HepG2 (cell line): ENCODE measurements at regions not wholly inside any gene's neighbourhood (a gene's known extent, or its start where the extent isn't known, plus 50 kb on each side); places are given as distances from the start of the nearest gene placed in this dataset.

Experiments used
- ASH2L ChIP-seq: fragments of 300-600, 200-600 bp; sonication (generic); IDR thresholded peaks from 2 replicates; pipeline ENCODE4 v1.7.0; 2017; ENCODE audit warnings: low read depth, mild to moderate bottlenecking, moderate library complexity, mixed read lengths, low read length; ENCODE audit not compliant: insufficient read length
- EEA1 ChIP-seq: sonication (generic); formaldehyde crosslinking; IDR thresholded peaks from 2 replicates; pipeline ENCODE4 v1.5.1; 2020; ENCODE audit warnings: mild to moderate bottlenecking, missing genetic modification reagents, borderline replicate concordance
- ELF4 ChIP-seq: sonication (generic); formaldehyde crosslinking; IDR thresholded peaks from 2 replicates; pipeline ENCODE4 v1.5.0; 2020; ENCODE audit warnings: missing genetic modification reagents, mild to moderate bottlenecking, moderate library complexity, borderline replicate concordance
- FOXA3 ChIP-seq: IDR thresholded peaks from 2 replicates; pipeline ENCODE4 v1.6.1; 2016; ENCODE audit warnings: missing genetic modification reagents, missing compliant biosample characterization
- POLR2A ChIP-seq, 2 experiments: IDR thresholded peaks; 2 replicates each; pipeline ENCODE4 v1.6.1; 2011; ENCODE audit warnings: low read depth in 2 of 2, low read length in 2 of 2, mild to moderate bottlenecking in 1 of 2, moderate library complexity in 1 of 2; ENCODE audit not compliant: insufficient read depth in 1 of 2
- SALL2 ChIP-seq: sonication (generic); formaldehyde crosslinking; IDR thresholded peaks from 2 replicates; pipeline ENCODE4 v1.8.1; 2023; ENCODE audit warnings: mild to moderate bottlenecking, missing genetic modification reagents, inconsistent platforms
- ZBTB7B ChIP-seq: sonication (generic); formaldehyde crosslinking; IDR thresholded peaks from 2 replicates; pipeline ENCODE4 v1.4.0; 2020; ENCODE audit warnings: missing genetic modification reagents
- ZSCAN21 ChIP-seq: sonication (generic); formaldehyde crosslinking; IDR thresholded peaks from 2 replicates; pipeline ENCODE4 v1.8.0; 2022; ENCODE audit warnings: mild to moderate bottlenecking, missing genetic modification reagents, moderate library complexity, borderline replicate concordance
- TF ChIP-seq, protein P1 (sequence below): sonication (generic); formaldehyde crosslinking; IDR thresholded peaks from 2 replicates; pipeline ENCODE4 v1.5.0; 2020; ENCODE audit warnings: mild to moderate bottlenecking, missing genetic modification reagents, moderate library complexity
- TF ChIP-seq, protein P2 (sequence below): sonication (generic); formaldehyde crosslinking; IDR thresholded peaks from 2 replicates; pipeline ENCODE4 v1.4.0; 2020; ENCODE audit warnings: mild to moderate bottlenecking, missing genetic modification reagents, borderline replicate concordance
- TF ChIP-seq, protein P3 (sequence below): sonication (generic); formaldehyde crosslinking; IDR thresholded peaks from 2 replicates; pipeline ENCODE4 v1.4.0; 2020; ENCODE audit warnings: missing genetic modification reagents, borderline replicate concordance
- TF ChIP-seq, protein P4 (sequence below): sonication (generic); formaldehyde crosslinking; IDR thresholded peaks from 2 replicates; pipeline ENCODE4 v1.8.1; 2023; ENCODE audit warnings: missing genetic modification reagents, mild to moderate bottlenecking, borderline replicate concordance

DNA sequence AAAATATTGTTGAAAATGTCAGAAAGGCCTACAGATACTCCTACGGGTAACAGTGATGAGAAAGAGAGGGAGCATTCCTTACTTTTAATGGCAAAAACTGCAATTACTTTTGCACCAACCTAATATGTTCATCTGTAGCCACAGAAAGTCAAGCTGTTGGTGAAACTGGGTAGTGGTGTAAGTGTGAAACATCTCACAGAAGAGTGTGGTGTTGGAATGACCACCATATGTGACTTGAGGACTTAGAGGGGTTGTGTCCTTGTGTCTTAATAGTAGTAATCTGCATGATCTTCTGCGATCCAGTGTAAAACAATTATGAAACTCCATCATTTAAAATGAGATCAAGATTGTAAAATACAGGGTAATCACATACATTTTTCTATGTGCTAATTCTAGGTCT, 320.7 kb downstream of the ADGRL2 start:
- TF ChIP-seq ZSCAN21 (CRISPR knock-in tag), result no peak
- TF ChIP-seq, protein P1, sequence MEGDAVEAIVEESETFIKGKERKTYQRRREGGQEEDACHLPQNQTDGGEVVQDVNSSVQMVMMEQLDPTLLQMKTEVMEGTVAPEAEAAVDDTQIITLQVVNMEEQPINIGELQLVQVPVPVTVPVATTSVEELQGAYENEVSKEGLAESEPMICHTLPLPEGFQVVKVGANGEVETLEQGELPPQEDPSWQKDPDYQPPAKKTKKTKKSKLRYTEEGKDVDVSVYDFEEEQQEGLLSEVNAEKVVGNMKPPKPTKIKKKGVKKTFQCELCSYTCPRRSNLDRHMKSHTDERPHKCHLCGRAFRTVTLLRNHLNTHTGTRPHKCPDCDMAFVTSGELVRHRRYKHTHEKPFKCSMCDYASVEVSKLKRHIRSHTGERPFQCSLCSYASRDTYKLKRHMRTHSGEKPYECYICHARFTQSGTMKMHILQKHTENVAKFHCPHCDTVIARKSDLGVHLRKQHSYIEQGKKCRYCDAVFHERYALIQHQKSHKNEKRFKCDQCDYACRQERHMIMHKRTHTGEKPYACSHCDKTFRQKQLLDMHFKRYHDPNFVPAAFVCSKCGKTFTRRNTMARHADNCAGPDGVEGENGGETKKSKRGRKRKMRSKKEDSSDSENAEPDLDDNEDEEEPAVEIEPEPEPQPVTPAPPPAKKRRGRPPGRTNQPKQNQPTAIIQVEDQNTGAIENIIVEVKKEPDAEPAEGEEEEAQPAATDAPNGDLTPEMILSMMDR (CRISPR knock-in tag), result no peak
- TF ChIP-seq, protein P2, sequence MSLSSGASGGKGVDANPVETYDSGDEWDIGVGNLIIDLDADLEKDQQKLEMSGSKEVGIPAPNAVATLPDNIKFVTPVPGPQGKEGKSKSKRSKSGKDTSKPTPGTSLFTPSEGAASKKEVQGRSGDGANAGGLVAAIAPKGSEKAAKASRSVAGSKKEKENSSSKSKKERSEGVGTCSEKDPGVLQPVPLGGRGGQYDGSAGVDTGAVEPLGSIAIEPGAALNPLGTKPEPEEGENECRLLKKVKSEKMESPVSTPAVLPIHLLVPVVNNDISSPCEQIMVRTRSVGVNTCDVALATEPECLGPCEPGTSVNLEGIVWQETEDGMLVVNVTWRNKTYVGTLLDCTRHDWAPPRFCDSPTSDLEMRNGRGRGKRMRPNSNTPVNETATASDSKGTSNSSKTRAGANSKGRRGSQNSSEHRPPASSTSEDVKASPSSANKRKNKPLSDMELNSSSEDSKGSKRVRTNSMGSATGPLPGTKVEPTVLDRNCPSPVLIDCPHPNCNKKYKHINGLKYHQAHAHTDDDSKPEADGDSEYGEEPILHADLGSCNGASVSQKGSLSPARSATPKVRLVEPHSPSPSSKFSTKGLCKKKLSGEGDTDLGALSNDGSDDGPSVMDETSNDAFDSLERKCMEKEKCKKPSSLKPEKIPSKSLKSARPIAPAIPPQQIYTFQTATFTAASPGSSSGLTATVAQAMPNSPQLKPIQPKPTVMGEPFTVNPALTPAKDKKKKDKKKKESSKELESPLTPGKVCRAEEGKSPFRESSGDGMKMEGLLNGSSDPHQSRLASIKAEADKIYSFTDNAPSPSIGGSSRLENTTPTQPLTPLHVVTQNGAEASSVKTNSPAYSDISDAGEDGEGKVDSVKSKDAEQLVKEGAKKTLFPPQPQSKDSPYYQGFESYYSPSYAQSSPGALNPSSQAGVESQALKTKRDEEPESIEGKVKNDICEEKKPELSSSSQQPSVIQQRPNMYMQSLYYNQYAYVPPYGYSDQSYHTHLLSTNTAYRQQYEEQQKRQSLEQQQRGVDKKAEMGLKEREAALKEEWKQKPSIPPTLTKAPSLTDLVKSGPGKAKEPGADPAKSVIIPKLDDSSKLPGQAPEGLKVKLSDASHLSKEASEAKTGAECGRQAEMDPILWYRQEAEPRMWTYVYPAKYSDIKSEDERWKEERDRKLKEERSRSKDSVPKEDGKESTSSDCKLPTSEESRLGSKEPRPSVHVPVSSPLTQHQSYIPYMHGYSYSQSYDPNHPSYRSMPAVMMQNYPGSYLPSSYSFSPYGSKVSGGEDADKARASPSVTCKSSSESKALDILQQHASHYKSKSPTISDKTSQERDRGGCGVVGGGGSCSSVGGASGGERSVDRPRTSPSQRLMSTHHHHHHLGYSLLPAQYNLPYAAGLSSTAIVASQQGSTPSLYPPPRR (CRISPR knock-in tag), result no peak
- TF ChIP-seq FOXA3 (CRISPR knock-in tag), result no peak
- TF ChIP-seq, protein P3, sequence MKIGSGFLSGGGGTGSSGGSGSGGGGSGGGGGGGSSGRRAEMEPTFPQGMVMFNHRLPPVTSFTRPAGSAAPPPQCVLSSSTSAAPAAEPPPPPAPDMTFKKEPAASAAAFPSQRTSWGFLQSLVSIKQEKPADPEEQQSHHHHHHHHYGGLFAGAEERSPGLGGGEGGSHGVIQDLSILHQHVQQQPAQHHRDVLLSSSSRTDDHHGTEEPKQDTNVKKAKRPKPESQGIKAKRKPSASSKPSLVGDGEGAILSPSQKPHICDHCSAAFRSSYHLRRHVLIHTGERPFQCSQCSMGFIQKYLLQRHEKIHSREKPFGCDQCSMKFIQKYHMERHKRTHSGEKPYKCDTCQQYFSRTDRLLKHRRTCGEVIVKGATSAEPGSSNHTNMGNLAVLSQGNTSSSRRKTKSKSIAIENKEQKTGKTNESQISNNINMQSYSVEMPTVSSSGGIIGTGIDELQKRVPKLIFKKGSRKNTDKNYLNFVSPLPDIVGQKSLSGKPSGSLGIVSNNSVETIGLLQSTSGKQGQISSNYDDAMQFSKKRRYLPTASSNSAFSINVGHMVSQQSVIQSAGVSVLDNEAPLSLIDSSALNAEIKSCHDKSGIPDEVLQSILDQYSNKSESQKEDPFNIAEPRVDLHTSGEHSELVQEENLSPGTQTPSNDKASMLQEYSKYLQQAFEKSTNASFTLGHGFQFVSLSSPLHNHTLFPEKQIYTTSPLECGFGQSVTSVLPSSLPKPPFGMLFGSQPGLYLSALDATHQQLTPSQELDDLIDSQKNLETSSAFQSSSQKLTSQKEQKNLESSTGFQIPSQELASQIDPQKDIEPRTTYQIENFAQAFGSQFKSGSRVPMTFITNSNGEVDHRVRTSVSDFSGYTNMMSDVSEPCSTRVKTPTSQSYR (CRISPR knock-in tag), result no peak
- TF ChIP-seq POLR2A (IDR thresholded peaks at IDR 0.05; ENCODE audit: insufficient read depth in 1 of 2, low read depth in 2 of 2, low read length in 2 of 2), result no peak
- TF ChIP-seq, protein P4, sequence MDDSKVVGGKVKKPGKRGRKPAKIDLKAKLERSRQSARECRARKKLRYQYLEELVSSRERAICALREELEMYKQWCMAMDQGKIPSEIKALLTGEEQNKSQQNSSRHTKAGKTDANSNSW (CRISPR knock-in tag), result no peak
- no peak for TF ChIP-seq SALL2 (CRISPR knock-in tag)
- no peak for TF ChIP-seq ZBTB7B (CRISPR knock-in tag)
- no peak for TF ChIP-seq EEA1 (CRISPR knock-in tag)
- TF ChIP-seq ELF4, result no peak
- TF ChIP-seq ASH2L, result no peak
